ENCODE measurements at regions not wholly inside any gene's neighbourhood (a gene's known extent, or its start where the extent isn't known, plus 50 kb on each side); places are given as distances from the start of the nearest gene placed in this dataset.

GRCh38 chr1:181390410-181391077 is 92.8 kb upstream of the CACNA1E start:
- DNase-seq (ENCODE audit: low spot score) = no peak

- DNase-seq (ENCODE audit: low spot score) = no peak
These were observed 91.9 kb upstream of the CACNA1E start for GRCh38 chr1:181391301-181391900.

- no peak for DNase-seq (ENCODE audit: low spot score)
These were observed 91.2 kb upstream of the CACNA1E start for GRCh38 chr1:181392133-181392532.

- DNase-seq (ENCODE audit: low spot score) = no peak
These were observed 90.6 kb upstream of the CACNA1E start for GRCh38 chr1:181392613-181393220.

GRCh38 chr1:181394766-181395165 is 88.6 kb upstream of the CACNA1E start:
- no peak for DNase-seq (ENCODE audit: low spot score)

GRCh38 chr1:181396171-181396670 is 87.1 kb upstream of the CACNA1E start:
- no peak for DNase-seq (ENCODE audit: low spot score)

GRCh38 chr1:181396811-181397210 is 86.5 kb upstream of the CACNA1E start:
- DNase-seq (ENCODE audit: low spot score) = no peak

GRCh38 chr1:181397845-181398244 is 85.5 kb upstream of the CACNA1E start:
- no peak for DNase-seq (ENCODE audit: low spot score)

- DNase-seq (ENCODE audit: low spot score) = no peak
These were observed 84.8 kb upstream of the CACNA1E start for GRCh38 chr1:181398544-181398943.

- DNase-seq (ENCODE audit: low spot score) = no peak
These were observed 77.7 kb upstream of the CACNA1E start for GRCh38 chr1:181405584-181405983.

GRCh38 chr1:181406989-181407388 is 76.3 kb upstream of the CACNA1E start:
- DNase-seq (ENCODE audit: low spot score) = no peak

- DNase-seq (ENCODE audit: low spot score) = no peak
These were observed 73.3 kb upstream of the CACNA1E start for GRCh38 chr1:181409981-181410380.

- no peak for DNase-seq (ENCODE audit: low spot score)
These were observed 70.6 kb upstream of the CACNA1E start for GRCh38 chr1:181412746-181413145.

GRCh38 chr1:181413195-181413815 is 70.0 kb upstream of the CACNA1E start:
- no peak for DNase-seq (ENCODE audit: low spot score)

GRCh38 chr1:181413836-181414235 is 69.5 kb upstream of the CACNA1E start:
- DNase-seq (ENCODE audit: low spot score) = no peak

- DNase-seq (ENCODE audit: low spot score) = no peak
These were observed 67.0 kb upstream of the CACNA1E start for GRCh38 chr1:181416268-181416860.

- no peak for DNase-seq (ENCODE audit: low spot score)
These were observed 65.4 kb upstream of the CACNA1E start for GRCh38 chr1:181417915-181418314.

- DNase-seq (ENCODE audit: low spot score) = no peak
These were observed 59.9 kb upstream of the CACNA1E start for GRCh38 chr1:181423301-181423918.

- peak; percentile 75 for DNase-seq (ENCODE audit: low spot score)
These were observed 58.4 kb upstream of the CACNA1E start for GRCh38 chr1:181424786-181425403.

GRCh38 chr1:181425566-181425965 is 57.8 kb upstream of the CACNA1E start:
- DNase-seq (ENCODE audit: low spot score) = no peak

- DNase-seq (ENCODE audit: low spot score) = no peak
These were observed 53.9 kb upstream of the CACNA1E start for GRCh38 chr1:181429462-181429861.

Data from ureter (tissue), 1 donor.